SJCRH30 (cell line): ENCODE measurements at regions not wholly inside any gene's neighbourhood (a gene's known extent, or its start where the extent isn't known, plus 50 kb on each side); places are given as distances from the start of the nearest gene placed in this dataset.
"Not testable (repeated sequence)": the region's sequence is repeated elsewhere in the genome, so short reads cannot be mapped to it uniquely, and the experiment has no call there.

Experiments
- DNase-seq, 2 experiments: peaks; one replicate each; pipeline ENCODE4 v3.0.0-alpha.2; 2015 to 2020
- H3K27ac ChIP-seq: fragments of 250-450 bp; sonication (Bioruptor Pico); 2 replicates; pipeline ENCODE4 v1.5.1; 2020; ENCODE audit warnings: mild to moderate bottlenecking, moderate library complexity
- H3K27me3 ChIP-seq: fragments of 250-450 bp; sonication (Bioruptor Pico); 2 replicates; pipeline ENCODE4 v1.5.1; 2020; ENCODE audit warnings: mild to moderate bottlenecking, moderate library complexity
- H3K36me3 ChIP-seq: fragments of 250-450 bp; sonication (Bioruptor Pico); 2 replicates; pipeline ENCODE4 v1.5.1; 2020; ENCODE audit warnings: mild to moderate bottlenecking, moderate library complexity
- H3K4me1 ChIP-seq: fragments of 250-450 bp; sonication (Bioruptor Pico); 2 replicates; pipeline ENCODE4 v1.5.1; 2020; ENCODE audit warnings: mild to moderate bottlenecking, moderate library complexity
- H3K4me3 ChIP-seq: fragments of 250-450 bp; sonication (Bioruptor Pico); 2 replicates; pipeline ENCODE4 v1.5.1; 2020; ENCODE audit warnings: mild to moderate bottlenecking, moderate library complexity
- H3K9me3 ChIP-seq: fragments of 250-450 bp; sonication (Bioruptor Pico); replicated peaks from 2 replicates; pipeline ENCODE4 v1.5.1; 2020; ENCODE audit warnings: mild to moderate bottlenecking, moderate library complexity

DNA sequence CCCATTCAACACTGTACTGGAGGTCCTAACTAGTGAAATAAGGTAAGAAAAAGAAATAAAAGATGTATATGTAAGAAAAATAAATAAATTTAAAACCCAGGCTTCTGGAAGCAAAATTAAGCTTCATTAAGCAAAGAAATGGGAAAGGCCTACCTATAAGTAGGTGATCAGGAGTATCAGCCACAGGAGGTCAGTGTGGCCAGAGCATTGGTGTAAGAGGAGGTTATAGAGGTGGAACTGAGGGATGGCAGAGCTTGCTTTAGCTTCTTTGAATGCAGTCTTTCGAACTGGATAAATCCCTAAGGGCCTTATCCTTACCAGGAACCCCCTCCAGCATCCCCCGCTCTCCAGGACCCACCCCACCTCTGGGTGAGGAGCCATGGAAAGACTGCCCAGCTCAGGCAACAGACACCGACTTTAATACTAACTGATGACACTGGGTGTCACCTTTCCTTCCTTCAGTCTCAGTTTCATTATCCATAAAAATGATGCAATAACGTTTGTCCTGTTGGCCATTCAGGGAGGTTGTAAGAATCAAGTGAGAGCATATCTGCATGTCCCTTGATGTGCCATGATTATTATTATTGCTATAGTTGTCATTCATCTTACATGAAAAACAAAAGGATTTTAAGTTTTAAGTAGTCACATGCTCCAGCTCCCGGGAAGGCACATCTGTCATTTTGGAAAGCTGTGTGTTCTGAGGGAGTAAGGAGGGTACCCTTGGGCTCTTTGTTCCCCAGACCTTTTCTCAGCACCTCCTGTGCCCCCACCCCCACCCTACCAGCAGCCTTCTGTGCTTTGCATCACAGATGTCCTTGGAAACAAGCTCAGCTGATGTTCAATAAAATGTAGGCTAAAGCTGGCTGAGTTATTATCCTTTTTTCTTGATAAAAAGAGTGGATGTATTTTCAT, 50.8 kb upstream of the CTNNA1 start:
- H3K27me3 ChIP-seq, result no peaks in the 10 kb centered on the region
- H3K36me3 ChIP-seq, result no peaks in the 10 kb centered on the region
- no peak for DNase-seq

DNA sequence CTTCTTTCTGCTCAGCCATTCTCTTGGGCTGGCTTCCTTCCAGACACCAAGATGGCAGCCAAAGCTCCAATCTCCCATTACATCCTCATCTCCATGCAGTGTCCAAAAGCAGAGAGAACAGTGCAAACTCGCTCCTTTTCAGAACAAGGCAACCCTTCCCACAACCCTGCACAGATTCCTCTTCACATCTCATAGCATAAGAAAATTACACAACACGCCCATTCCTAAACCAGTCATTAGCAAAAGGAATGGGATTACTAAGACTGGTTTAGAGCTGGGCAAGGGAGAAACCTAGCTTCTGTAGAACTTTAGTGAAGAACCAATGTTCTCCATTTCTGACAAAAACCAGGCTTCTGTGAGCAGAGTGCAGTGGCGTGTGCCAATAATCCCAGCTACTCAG, 51.5 kb upstream of the CTNNA1 start:
- H3K27me3 ChIP-seq, result no peaks in the 10 kb centered on the region
- no peaks in the 10 kb centered on the region for H3K9me3 ChIP-seq
- no peak for DNase-seq
- no peaks in the 10 kb centered on the region for H3K4me1 ChIP-seq
- no peak overlapping the region for H3K27ac ChIP-seq
- no peaks in the 10 kb centered on the region for H3K36me3 ChIP-seq
- H3K4me3 ChIP-seq, result no peak overlapping the region

More for the DNA sequence above, 50.8 kb upstream of the CTNNA1 start:
- Histone ChIP-seq H3K9me3 (no peaks in the 10 kb centered on the region), H3K4me1 (no peaks in the 10 kb centered on the region), H3K4me3 (no peak overlapping the region), H3K27ac (no peak overlapping the region)

DNA sequence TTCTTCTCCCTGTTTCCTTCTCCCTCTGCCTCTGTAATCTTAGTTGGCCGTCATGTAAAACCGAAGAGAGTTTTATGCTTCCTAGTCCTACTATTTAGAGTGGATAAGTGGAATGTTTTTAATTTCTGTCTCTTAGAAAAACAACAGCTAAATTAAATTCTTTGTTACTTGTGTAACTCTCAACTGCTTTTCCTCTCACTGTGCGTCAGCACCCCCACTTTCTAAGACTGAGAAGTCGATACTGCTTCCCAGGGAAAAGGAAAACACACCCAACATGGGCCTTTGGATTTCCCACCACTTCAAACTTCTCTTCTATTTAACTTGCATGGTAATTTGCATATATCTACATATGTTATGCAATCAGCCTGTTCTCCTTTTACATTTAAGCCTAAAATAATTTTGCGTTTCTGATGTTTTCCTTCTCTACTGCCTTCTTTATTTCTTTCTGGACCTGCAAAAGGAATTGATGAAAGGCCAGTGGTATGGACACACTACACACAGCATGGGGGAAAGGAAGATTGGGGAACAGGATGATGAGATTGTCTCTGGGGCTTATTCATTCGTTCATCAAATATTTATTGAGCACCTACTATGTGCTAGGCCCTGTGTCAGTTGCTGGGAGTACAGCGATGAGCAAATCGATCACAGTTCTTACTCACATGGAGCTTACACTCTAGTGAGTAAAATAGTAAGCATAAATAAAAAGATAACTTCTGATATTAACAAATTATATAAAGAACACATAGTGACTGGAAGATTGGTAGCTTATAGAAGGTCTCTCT, 52.5 kb upstream of the CTNNA1 start:
- no peaks in the 10 kb centered on the region for H3K36me3 ChIP-seq

DNA sequence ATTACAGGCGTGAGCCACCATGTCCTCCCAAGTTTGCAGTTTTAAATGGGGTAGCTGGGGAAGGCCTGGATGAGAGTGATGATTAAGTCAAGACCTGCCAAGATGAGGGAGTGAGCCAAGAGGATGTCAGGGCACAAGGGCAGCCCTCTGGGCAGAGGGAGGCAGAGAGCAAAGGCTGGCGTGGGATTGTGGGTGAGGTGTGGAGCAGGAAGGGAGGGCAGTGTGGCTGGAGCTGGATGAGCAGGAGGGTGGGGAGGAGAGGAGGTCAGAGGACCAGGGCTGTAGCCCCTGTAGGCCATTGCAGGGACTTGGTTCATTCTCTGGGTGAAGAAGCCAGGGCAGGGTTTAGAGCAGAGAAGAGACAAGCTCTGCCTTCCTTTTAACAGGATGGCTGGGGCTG, 53.7 kb upstream of the CTNNA1 start:
- Histone ChIP-seq H3K4me1 (no peaks in the 10 kb centered on the region), H3K27ac (no peak overlapping the region), H3K27me3 (no peaks in the 10 kb centered on the region), H3K9me3 (no peaks in the 10 kb centered on the region), H3K4me3 (no peak overlapping the region), H3K36me3 (no peaks in the 10 kb centered on the region)
- no peak for DNase-seq

More for the DNA sequence above, 52.5 kb upstream of the CTNNA1 start:
- Histone ChIP-seq H3K9me3 (no peaks in the 10 kb centered on the region), H3K4me1 (no peaks in the 10 kb centered on the region), H3K27me3 (no peaks in the 10 kb centered on the region), H3K27ac (no peak overlapping the region), H3K4me3 (no peak overlapping the region)
- no peak for DNase-seq

DNA sequence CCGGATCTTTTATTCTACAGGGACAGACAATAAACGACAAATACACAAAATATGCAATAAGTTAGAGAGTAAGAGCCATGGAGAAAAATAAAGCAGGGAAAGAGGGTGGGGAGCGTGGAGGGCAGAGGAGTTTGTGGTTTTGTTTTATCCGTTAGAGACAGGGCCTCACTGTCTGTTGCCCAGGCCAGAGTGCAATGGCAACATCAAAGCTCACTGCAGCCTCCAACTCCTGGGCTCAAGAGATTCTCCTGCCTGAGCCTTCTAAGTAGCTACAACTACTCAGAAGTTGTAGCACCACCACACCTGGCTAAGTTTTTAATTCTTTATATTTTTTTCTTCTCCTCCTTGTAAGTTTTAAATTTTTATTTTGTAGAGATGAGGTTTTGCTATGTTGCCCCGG, 54.5 kb upstream of the CTNNA1 start:
- Histone ChIP-seq H3K4me3 (no peak overlapping the region), H3K4me1 (no peaks in the 10 kb centered on the region), H3K27ac (no peak overlapping the region), H3K36me3 (no peaks in the 10 kb centered on the region), H3K27me3 (no peaks in the 10 kb centered on the region), H3K9me3 (no peaks in the 10 kb centered on the region)
- DNase-seq, result no peak

DNA sequence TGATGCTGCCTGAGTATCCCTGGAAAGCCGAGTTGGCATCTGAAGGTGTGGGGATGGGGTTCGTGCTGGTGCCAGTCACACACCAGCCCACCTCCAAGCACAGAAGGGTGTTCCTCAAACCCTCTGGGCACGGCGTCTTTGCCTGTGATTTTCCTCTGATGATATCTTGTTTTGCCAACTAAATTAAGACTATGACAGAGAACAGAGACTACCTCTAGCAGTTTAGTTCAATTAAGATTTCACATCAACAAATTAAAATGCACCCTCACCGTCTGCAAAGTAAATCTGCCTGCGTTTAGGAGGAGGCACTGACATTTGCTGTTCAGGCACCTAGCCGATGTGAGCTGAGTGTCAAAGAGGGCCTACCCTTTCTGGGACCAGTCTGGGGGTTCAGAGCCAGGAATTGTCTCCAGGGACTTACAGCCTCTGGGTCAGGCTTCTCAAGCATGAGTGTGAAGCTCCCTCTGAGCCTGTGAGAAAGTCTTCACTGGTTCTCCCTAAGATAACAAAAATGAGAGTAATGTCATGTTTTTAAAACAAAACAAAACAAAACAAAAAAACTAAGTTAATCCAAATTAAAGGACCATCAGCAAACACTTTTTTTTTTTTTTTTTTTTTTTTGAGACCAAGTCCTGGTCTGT, 55.4 kb upstream of the CTNNA1 start:
- Histone ChIP-seq H3K4me1 (no peaks in the 10 kb centered on the region), H3K27me3 (no peaks in the 10 kb centered on the region), H3K27ac (no peak overlapping the region), H3K9me3 (no peaks in the 10 kb centered on the region), H3K36me3 (no peaks in the 10 kb centered on the region), H3K4me3 (no peak overlapping the region)
- DNase-seq, result no peak

DNA sequence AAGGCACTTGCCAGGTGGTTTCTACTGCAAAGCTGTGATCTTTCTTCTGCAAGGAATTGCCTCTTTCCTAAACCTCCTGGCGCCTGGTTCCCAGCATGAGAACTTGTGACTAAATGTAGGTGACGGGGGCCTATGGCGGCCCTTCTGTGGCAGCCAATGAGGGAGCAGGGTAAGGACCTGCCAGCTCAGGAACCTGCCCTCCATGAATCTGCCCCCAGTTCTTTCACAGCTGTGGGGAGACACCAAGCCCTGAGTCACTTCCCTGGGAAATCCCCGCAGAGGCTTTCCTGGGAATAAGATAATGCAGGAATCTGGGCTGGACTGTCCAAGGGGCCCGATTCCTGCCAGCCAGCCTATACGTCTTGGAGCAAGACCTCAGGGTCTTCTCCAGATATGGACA, 56.7 kb upstream of the CTNNA1 start:
- Histone ChIP-seq H3K4me3 (no peak overlapping the region), H3K36me3 (no peaks in the 10 kb centered on the region), H3K27me3 (no peaks in the 10 kb centered on the region), H3K4me1 (no peaks in the 10 kb centered on the region), H3K9me3 (no peaks in the 10 kb centered on the region), H3K27ac (no peak overlapping the region)
- peak; percentile 5 to 16 for DNase-seq

DNA sequence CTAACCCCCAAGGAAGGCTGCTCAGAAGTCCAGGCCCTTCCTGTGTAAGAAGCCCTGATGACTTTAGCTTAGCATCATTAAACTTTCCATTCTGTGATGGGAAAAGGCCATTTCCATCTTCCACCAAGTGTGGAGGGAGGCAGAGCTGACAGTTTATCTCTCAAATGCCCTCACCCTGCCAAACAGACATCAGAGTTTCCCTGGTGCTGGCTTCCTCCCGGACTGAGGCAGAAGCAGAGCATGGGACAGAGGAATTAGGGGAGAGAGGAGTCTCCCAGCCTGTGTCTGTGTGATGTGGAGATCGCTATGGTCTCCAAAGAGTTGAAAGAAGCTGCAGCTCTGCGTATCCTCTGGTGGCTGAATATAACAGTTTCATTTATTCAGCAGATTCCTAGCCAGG, 57.4 kb upstream of the CTNNA1 start:
- no peaks in the 10 kb centered on the region for H3K27me3 ChIP-seq
- no peaks in the 10 kb centered on the region for H3K9me3 ChIP-seq
- no peak overlapping the region for H3K4me3 ChIP-seq
- H3K36me3 ChIP-seq, result no peaks in the 10 kb centered on the region
- DNase-seq, result no peak
- H3K27ac ChIP-seq, result no peak overlapping the region
- no peaks in the 10 kb centered on the region for H3K4me1 ChIP-seq

DNA sequence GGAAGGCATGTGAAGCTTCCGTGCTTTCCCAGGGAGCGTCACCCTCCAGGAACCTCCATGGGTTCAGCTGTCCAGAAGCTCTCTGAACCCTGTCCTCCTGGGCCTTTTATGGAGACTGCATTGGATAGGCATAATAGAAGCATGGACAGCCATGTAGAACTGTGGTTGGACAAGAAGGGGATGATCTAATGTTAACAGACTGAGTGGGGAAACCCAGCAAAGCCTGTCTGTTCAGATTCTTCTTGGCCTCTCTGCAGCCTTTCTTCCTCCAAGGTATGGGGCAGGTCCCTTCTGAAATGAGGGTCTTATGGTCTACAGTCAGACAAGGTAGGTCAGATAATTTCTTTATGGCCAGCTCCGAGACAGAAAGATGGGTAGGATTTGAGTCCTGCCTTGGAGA, 59.1 kb upstream of the CTNNA1 start:
- no peak overlapping the region for H3K27ac ChIP-seq
- H3K4me1 ChIP-seq, result no peaks in the 10 kb centered on the region
- no peak for DNase-seq
- no peaks in the 10 kb centered on the region for H3K9me3 ChIP-seq
- no peaks in the 10 kb centered on the region for H3K36me3 ChIP-seq
- no peaks in the 10 kb centered on the region for H3K27me3 ChIP-seq
- no peak overlapping the region for H3K4me3 ChIP-seq

DNA sequence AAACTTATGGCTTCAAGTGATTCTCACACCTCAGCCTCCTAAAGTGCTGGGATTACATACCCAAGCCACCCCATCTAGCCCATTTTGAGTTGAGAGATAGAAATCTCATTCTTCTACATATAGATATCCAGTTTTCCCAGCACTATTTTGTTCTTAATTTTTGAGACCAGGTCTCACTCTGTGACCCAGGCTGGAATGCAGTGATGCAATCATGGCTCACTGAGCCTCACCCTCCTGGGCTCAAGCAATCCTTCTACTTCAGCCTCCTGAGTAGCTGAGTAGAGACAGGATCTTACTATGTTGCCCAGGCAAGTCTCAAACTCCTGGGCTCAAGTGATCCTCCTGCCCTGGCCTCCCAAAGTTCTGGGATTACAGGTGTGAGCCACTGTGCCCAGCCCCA, 60.9 kb upstream of the CTNNA1 start:
- Histone ChIP-seq H3K27ac (no peak overlapping the region), H3K27me3 (no peaks in the 10 kb centered on the region), H3K4me1 (no peaks in the 10 kb centered on the region), H3K9me3 (no peaks in the 10 kb centered on the region), H3K36me3 (no peaks in the 10 kb centered on the region), H3K4me3 (no peak overlapping the region)
- no peak for DNase-seq

DNA sequence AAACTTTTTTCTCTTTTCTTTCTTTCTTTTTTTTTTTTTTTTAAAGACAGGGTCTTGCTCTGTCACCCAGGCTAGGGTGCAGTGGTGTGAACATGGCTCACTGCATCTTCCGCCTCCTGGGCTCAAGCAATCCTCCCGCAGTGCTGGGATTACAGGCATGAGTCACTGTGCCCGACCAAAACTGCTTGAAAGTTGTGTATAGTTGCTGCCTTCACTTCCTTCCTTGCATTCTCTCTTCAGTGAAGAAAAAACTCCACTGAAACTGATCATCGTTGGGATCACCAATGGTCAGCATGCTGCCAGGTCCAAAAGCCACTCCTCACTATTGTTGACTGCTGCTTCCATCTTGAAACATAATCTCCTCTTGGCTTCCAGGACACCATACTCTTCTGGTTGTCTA, 66.6 kb upstream of the CTNNA1 start:
- H3K36me3 ChIP-seq, result no peaks in the 10 kb centered on the region
- H3K4me3 ChIP-seq, result no peak overlapping the region
- H3K27ac ChIP-seq, result no peak overlapping the region
- H3K4me1 ChIP-seq, result no peaks in the 10 kb centered on the region
- H3K9me3 ChIP-seq, result no peaks in the 10 kb centered on the region
- DNase-seq, result no peak
- no peaks in the 10 kb centered on the region for H3K27me3 ChIP-seq

DNA sequence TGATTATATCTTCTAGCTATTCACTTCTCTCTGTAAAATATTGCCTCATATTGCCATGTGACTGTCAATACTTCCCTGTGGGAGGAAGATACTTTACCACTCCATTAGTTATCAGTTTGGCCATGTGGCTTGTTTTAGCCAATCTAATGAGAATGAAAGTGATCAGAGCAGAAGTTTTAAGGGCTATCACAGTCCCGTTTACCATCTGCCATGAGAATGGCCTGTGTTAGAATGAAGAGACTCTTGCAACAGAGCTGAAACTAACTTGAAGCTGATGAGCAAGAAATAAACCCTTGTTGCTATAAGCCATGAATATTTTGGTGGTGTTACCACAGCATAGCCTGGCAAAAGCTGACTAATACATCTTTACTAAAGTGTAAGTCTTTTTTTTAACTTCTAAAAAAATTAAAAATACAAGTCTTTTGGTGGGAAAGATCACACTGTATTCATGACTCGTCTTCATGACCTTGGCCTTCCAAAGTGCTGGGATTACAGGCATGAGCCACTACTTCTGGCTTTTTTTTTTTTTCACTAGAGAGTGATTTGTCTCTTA, 68.0 kb upstream of the CTNNA1 start:
- Histone ChIP-seq H3K27me3 (no peaks in the 10 kb centered on the region), H3K36me3 (no peaks in the 10 kb centered on the region), H3K4me3 (no peak overlapping the region), H3K4me1 (no peaks in the 10 kb centered on the region), H3K9me3 (no peaks in the 10 kb centered on the region), H3K27ac (no peak overlapping the region)
- no peak for DNase-seq

DNA sequence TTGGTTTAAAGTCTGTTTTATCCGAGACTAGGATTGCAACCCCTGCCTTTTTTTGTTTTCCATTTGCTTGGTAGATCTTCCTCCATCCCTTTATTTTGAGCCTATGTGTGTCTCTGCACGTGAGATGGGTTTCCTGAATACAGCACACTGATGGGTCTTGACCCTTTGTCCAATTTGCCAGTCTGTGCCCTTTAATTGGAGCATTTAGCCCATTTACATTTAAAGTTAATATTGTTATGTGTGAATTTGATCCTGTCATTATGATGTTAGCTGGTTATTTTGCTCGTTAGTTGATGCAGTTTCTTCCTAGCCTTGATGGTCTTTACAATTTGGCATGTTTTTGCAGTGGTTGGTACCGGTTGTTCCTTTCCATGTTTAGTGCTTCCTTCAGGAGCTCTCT, 70.8 kb upstream of the CTNNA1 start:
- H3K27ac ChIP-seq, H3K4me1 ChIP-seq, H3K9me3 ChIP-seq, H3K4me3 ChIP-seq, H3K27me3 ChIP-seq, H3K36me3 ChIP-seq, DNase-seq: not testable (repeated sequence)

DNA sequence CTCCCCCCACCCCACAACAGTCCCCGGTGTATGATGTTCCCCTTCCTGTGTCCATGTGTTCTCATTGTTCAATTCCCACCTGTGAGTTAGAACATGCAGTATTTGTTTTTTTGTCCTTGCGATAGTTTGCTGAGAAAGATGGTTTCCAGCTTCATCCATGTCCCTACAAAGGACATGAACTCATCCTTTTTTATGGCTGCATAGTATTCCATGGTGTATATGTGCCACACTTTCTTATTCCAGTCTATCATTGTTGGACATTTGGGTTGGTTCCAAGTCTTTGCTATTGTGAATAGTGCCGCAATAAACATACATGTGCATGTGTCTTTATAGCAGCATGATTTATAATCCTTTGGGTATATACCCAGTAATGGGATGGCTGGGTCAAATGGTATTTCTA, 74.4 kb upstream of the CTNNA1 start:
- H3K27ac ChIP-seq, H3K9me3 ChIP-seq, H3K27me3 ChIP-seq, H3K36me3 ChIP-seq, H3K4me3 ChIP-seq, H3K4me1 ChIP-seq, DNase-seq: not testable (repeated sequence)

DNA sequence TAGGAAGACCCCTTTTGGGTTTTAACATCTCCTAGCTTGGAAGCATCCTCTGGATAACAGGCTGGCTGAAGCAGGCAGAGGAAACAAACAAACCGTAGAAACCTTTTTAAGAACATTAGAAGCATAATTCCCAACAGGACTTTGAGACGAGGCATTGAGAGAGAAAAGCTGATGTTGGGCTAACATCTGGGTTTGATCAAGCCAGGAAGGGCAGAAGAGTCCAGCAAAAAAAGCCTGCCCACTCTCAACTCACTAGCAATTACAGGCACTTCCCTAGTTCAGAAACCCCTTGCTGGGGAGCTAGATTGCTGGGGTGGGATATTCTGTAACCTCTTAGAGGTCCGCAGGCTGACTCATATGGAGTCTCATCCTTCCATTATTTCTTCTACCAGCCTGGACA, 75.4 kb upstream of the CTNNA1 start:
- no peak for DNase-seq
- H3K4me1 ChIP-seq, result no peaks in the 10 kb centered on the region

More for the DNA sequence above, 75.4 kb upstream of the CTNNA1 start:
- Histone ChIP-seq H3K36me3 (no peaks in the 10 kb centered on the region), H3K9me3 (no peaks in the 10 kb centered on the region), H3K27me3 (no peaks in the 10 kb centered on the region), H3K27ac (no peak overlapping the region), H3K4me3 (no peak overlapping the region)
